NCI-H146 treated with DMSO at 0.1 percent for 48 hours (cell line): ENCODE measurements at regions not wholly inside any gene's neighbourhood (a gene's known extent, or its start where the extent isn't known, plus 50 kb on each side); places are given as distances from the start of the nearest gene placed in this dataset.

Experiments
- DNase-seq: peaks from one replicate; lab custom pipeline; 2025; ENCODE audit not compliant: unreplicated experiment; lab: John Stamatoyannopoulos, UW

- DNase-seq: no peak
Observed at GRCh38 chr7:45986355-45987298, 65.6 kb upstream of the IGFBP3 start.

GRCh38 chr7:45985902-45986301 is 64.8 kb upstream of the IGFBP3 start:
- no peak for DNase-seq

DNA sequence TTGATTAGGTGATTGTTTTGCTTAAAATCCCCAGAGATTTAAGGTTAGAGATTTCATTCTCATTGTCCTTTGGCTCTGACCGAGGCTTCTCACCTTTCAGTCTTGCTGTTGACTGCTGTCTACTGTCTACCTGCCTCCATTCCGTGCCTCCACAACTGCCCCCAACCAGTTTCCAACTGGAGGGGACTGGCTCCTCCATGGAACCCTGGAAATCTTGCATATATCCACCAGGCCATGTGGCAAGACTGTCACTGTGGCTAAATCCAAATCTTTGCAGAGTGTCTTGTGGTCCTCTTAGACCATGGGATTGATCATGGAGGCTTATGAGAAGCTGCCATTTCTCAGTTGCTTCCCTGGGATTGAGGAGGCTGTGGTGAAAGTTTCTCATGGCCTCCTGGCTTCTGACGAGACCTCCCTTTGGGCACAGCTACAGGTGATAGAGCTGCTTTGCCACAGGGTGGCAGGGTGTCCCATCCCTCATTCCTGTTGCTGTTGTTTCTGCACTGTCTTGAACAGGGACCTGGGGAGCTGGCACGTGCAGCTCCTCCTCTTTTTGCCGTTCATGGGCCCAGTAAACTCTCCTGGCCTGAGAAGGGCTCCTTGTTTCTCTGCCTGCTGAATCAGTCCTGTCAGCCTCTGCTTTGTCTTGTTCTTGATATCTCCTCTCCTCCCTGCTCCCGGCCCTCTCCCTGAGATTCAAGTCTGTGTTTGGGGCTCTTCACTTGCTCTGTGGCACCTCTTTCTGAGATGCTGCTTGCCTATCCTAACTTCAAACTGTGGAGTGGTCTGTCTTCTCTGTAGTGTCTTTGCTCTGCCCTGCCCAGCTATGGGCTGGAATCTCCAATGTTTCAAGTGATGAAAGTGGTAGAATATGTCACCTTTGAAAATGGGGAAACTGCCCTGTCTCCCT is 63.6 kb upstream of the IGFBP3 start:
- no peak for DNase-seq

- no peak for DNase-seq
Observed at GRCh38 chr7:45983720-45984255, 62.7 kb upstream of the IGFBP3 start.

DNA sequence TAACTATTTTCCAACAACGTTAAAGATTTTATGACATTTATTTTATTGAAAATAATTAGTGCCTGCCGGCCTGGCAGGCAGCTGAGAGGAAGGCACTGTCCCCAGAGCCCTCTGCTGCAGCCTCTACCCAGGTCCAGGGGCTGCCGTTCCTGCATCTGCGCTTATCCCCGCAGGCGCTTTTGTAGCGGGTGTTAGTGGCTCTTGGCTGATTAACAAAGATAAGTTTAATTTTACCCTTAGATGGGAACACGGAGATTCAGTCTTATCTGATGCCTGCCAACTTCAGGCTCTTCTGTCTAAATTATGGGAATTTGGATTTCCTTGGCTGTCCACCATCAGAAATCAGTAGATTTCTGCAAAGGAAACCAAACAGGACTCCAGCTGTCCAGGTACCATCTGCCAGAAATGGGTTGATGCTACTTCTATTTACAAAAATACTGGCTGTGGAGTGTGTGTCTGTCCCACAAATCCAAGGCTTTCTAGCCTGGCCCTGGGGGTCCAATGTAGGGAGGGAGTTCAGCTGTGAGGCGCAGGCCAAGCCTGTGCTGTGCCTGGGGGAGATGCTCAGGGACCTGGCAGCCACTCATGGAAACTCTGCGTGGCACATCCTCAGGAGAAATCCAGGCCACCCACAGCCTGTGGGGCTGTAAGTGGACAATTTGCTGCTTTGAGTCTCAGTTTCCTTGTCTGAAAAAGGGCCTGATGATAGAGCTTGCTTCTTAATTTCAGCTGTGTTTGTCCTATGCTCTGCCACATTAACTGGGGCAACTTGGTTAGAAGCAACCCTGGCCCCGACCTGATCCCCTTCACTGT is 62.0 kb upstream of the IGFBP3 start:
- no peak for DNase-seq

GRCh38 chr7:45982132-45982531 is 61.1 kb upstream of the IGFBP3 start:
- DNase-seq: no peak

- DNase-seq: no peak
Observed at GRCh38 chr7:45980973-45981372, 59.9 kb upstream of the IGFBP3 start.

GRCh38 chr7:45980181-45980905 is 59.3 kb upstream of the IGFBP3 start:
- no peak for DNase-seq

GRCh38 chr7:45979275-45980180 is 58.5 kb upstream of the IGFBP3 start:
- no peak for DNase-seq

DNA sequence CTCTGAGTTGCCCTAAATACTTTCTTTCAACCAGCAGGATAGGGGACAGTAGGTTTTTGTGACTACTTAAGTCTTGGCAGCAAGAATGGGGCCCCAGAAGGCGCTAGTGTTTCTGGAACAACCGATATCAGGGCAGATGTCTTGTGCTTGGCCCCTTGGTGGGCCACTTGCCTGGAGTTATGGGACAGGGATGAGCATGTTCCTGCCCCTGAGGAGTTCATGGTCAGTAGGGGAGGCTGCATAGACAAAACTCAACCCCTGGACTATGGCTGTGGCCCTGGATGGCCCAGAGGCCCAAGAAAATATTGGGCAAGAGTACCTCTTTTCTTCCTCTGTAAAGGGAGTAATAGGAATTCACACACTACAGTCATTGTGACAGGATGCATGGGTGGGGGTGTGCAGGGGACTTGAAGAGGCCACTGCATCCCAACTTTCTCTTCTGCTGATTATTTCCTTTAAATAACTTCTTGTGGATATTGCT is 57.7 kb upstream of the IGFBP3 start:
- no peak for DNase-seq

GRCh38 chr7:45978010-45978681 is 57.1 kb upstream of the IGFBP3 start:
- DNase-seq: no peak

GRCh38 chr7:45977256-45977780 is 56.2 kb upstream of the IGFBP3 start:
- DNase-seq: no peak

DNA sequence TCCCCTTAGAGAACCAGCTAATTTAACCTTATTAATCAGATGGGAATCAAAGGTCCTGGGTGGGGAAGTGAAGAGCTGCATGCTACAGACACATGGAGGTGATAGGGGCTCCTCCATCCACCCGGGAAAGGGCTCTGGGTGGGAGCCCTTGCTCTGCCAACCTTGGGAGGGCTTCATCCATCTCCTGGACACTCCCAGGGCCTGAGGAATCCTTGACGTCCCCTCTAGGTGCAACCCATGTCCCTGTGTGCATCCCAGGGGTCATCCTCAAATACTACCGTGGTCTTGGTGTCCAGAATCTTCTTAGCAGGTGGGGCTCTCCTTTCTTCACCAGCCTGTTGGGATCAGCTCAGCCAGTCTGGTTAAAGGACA is 55.4 kb upstream of the IGFBP3 start:
- DNase-seq: no peak

DNA sequence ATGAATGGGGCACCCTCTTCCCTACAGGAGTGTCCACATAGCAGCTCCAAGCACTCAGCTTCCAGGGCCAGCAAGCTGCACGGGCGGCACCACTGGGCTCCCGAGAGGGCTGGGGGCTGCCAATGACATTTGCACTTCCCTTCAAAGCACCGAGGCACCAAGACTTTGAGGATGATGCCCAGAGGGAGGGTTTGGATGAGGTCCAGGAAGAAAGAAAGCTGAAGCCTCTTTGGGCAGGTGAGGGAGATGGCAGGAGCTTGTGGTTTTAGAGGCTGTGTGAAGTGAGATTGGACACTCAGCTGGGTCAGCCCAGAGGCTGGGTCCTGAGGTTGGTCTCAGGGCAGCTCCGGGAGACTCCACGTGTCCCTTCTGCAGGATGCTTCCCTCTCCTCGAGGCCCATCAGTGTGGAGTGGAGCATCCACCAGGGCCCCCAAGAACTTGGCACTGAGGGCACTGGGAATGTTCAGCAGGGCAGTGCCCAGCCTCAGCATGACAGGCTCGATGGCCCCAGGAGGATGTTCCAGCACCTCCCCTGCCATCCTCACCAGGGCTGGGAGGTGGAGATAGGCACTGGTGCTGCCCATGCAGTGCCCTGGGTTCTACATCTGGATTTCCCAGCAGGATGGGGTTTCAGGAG is 54.9 kb upstream of the IGFBP3 start:
- no peak for DNase-seq

- DNase-seq: no peak
Observed at GRCh38 chr7:45975367-45975766, 54.3 kb upstream of the IGFBP3 start.

GRCh38 chr7:45974540-45975360 is 53.7 kb upstream of the IGFBP3 start:
- no peak for DNase-seq
